ENCODE measurements at regions not wholly inside any gene's neighbourhood (a gene's known extent, or its start where the extent isn't known, plus 50 kb on each side); places are given as distances from the start of the nearest gene placed in this dataset.

- Histone ChIP-seq H3K36me3 (replicated peaks; ENCODE audit: insufficient read depth, low read length) (no peaks in the 10 kb centered on the region), H2AFZ (ENCODE audit: low read length) (no peak overlapping the region), H3K9me3 (replicated peaks; ENCODE audit: insufficient read depth, low read length) (no peaks in the 10 kb centered on the region), H3K27ac (ENCODE audit: low read length) (no peak overlapping the region), H3K79me2 (ENCODE audit: low read length) (no peaks in the 10 kb centered on the region), H3F3A (ENCODE audit: insufficient read depth, low read length) (no peaks in the 10 kb centered on the region), H3K9ac (ENCODE audit: low read length) (no peak overlapping the region), H3K4me2 (ENCODE audit: low read depth, low read length) (no peak overlapping the region), H3K4me3 (ENCODE audit: low read length) (no peak overlapping the region), H3K4me1 (ENCODE audit: low read length) (no peaks in the 10 kb centered on the region), H3K9me2 (replicated peaks; ENCODE audit: insufficient read depth, low read length) (no peaks in the 10 kb centered on the region), H3K27me3 (replicated peaks; ENCODE audit: insufficient read depth, low read length) (no peaks in the 10 kb centered on the region), H4K20me1 (ENCODE audit: insufficient read depth, low read length) (no peaks in the 10 kb centered on the region)
- no peak for TF ChIP-seq EZH2phosphoT487 (IDR thresholded peaks at IDR 0.05; ENCODE audit: low read length)
- no peak for TF ChIP-seq CTCF (IDR thresholded peaks at IDR 0.05; ENCODE audit: low read length)
- no peak for TF ChIP-seq EZH2 (optimal IDR thresholded peaks at IDR 0.05; ENCODE audit: low read depth, low read length)
- no peak for DNase-seq
These were observed 473.6 kb upstream of the ASIC2 start for GRCh38 chr17:33766721-33767120.

- TF ChIP-seq CTCF (IDR thresholded peaks at IDR 0.05; ENCODE audit: low read length) (no peak), EZH2 (optimal IDR thresholded peaks at IDR 0.05; ENCODE audit: low read depth, low read length) (no peak), EZH2phosphoT487 (IDR thresholded peaks at IDR 0.05; ENCODE audit: low read length) (no peak)
- no peak overlapping the region for H3K27ac ChIP-seq (ENCODE audit: low read length)
- H3K27me3 ChIP-seq (replicated peaks; ENCODE audit: insufficient read depth, low read length) = no peaks in the 10 kb centered on the region
- H3K4me1 ChIP-seq (ENCODE audit: low read length) = no peaks in the 10 kb centered on the region
- H3K4me2 ChIP-seq (ENCODE audit: low read depth, low read length) = no peak overlapping the region
- H3K9ac ChIP-seq (ENCODE audit: low read length) = no peak overlapping the region
- H3K79me2 ChIP-seq (ENCODE audit: low read length) = no peaks in the 10 kb centered on the region
- H3F3A ChIP-seq (ENCODE audit: insufficient read depth, low read length) = no peaks in the 10 kb centered on the region
- DNase-seq = no peak
- H4K20me1 ChIP-seq (ENCODE audit: insufficient read depth, low read length) = no peaks in the 10 kb centered on the region
- no peak overlapping the region for H3K4me3 ChIP-seq (ENCODE audit: low read length)
- H2AFZ ChIP-seq (ENCODE audit: low read length) = no peak overlapping the region
- H3K9me2 ChIP-seq (replicated peaks; ENCODE audit: insufficient read depth, low read length) = no peaks in the 10 kb centered on the region
- no peaks in the 10 kb centered on the region for H3K9me3 ChIP-seq (replicated peaks; ENCODE audit: insufficient read depth, low read length)
- H3K36me3 ChIP-seq (replicated peaks; ENCODE audit: insufficient read depth, low read length) = no peaks in the 10 kb centered on the region
These were observed 476.0 kb upstream of the ASIC2 start for GRCh38 chr17:33769066-33769465.

- Histone ChIP-seq H3K4me2 (ENCODE audit: low read depth, low read length) (no peak overlapping the region), H3K4me1 (ENCODE audit: low read length) (no peaks in the 10 kb centered on the region), H3K27me3 (replicated peaks; ENCODE audit: insufficient read depth, low read length) (no peaks in the 10 kb centered on the region), H3K9me2 (replicated peaks; ENCODE audit: insufficient read depth, low read length) (no peaks in the 10 kb centered on the region), H3F3A (ENCODE audit: insufficient read depth, low read length) (no peaks in the 10 kb centered on the region), H3K9me3 (replicated peaks; ENCODE audit: insufficient read depth, low read length) (no peaks in the 10 kb centered on the region), H3K36me3 (replicated peaks; ENCODE audit: insufficient read depth, low read length) (no peaks in the 10 kb centered on the region), H4K20me1 (ENCODE audit: insufficient read depth, low read length) (no peaks in the 10 kb centered on the region), H2AFZ (ENCODE audit: low read length) (no peak overlapping the region), H3K27ac (ENCODE audit: low read length) (no peak overlapping the region), H3K9ac (ENCODE audit: low read length) (no peak overlapping the region), H3K4me3 (ENCODE audit: low read length) (no peak overlapping the region), H3K79me2 (ENCODE audit: low read length) (no peaks in the 10 kb centered on the region)
- DNase-seq = no peak
- TF ChIP-seq EZH2 (optimal IDR thresholded peaks at IDR 0.05; ENCODE audit: low read depth, low read length) (no peak), EZH2phosphoT487 (IDR thresholded peaks at IDR 0.05; ENCODE audit: low read length) (no peak), CTCF (IDR thresholded peaks at IDR 0.05; ENCODE audit: low read length) (no peak)
These were observed 478.8 kb upstream of the CCL2 start for GRCh38 chr17:33776304-33776703.

All from MM.1S (cell line).